Tongue (tissue), 1 donor: ENCODE measurements at regions not wholly inside any gene's neighbourhood (a gene's known extent, or its start where the extent isn't known, plus 50 kb on each side); places are given as distances from the start of the nearest gene placed in this dataset.
A peak's percentile ranks its signal among the peaks of the same experiment; 100 is the strongest.

Experiments used
- DNase-seq: peaks from one replicate; pipeline ENCODE4 v3.0.0-alpha.2; 2015

GRCh38 chr7:156152390-156152789 lies 340.1 kb upstream of the SHH start:
- peak; percentile 12 for DNase-seq

GRCh38 chr7:156151658-156152057 lies 339.4 kb upstream of the SHH start:
- DNase-seq, result no peak

GRCh38 chr7:156151078-156151477 lies 338.8 kb upstream of the SHH start:
- no peak for DNase-seq

GRCh38 chr7:156148995-156149394 lies 336.7 kb upstream of the SHH start:
- no peak for DNase-seq

GRCh38 chr7:156148547-156148946 lies 336.3 kb upstream of the SHH start:
- no peak for DNase-seq

GRCh38 chr7:156147756-156148504 lies 335.7 kb upstream of the SHH start:
- DNase-seq, result no peak

GRCh38 chr7:156147104-156147503 lies 334.8 kb upstream of the SHH start:
- DNase-seq, result no peak

- no peak for DNase-seq
Observed at GRCh38 chr7:156145996-156146395, 333.7 kb upstream of the SHH start.

GRCh38 chr7:156145184-156145583 lies 332.9 kb upstream of the SHH start:
- no peak for DNase-seq

- no peak for DNase-seq
Observed at GRCh38 chr7:156143683-156144082, 331.4 kb upstream of the SHH start.

- no peak for DNase-seq
Observed at GRCh38 chr7:156143158-156143557, 330.9 kb upstream of the SHH start.

- DNase-seq, result no peak
Observed at GRCh38 chr7:156141941-156142340, 329.7 kb upstream of the SHH start.

GRCh38 chr7:156140896-156141295 lies 328.6 kb upstream of the SHH start:
- no peak for DNase-seq

GRCh38 chr7:156140447-156140846 lies 328.2 kb upstream of the SHH start:
- no peak for DNase-seq

GRCh38 chr7:156139633-156140032 lies 327.4 kb upstream of the SHH start:
- DNase-seq, result no peak

GRCh38 chr7:156139112-156139511 lies 326.8 kb upstream of the SHH start:
- DNase-seq, result no peak

GRCh38 chr7:156131881-156132280 lies 319.6 kb upstream of the SHH start:
- DNase-seq, result no peak

- DNase-seq, result no peak
Observed at GRCh38 chr7:156129522-156129921, 317.3 kb upstream of the SHH start.

GRCh38 chr7:156128496-156128895 lies 316.2 kb upstream of the SHH start:
- no peak for DNase-seq

GRCh38 chr7:156127166-156128134 lies 315.2 kb upstream of the SHH start:
- DNase-seq, result no peak

- no peak for DNase-seq
Observed at GRCh38 chr7:156125841-156126730, 313.8 kb upstream of the SHH start.

- DNase-seq, result no peak
Observed at GRCh38 chr7:156124356-156124755, 312.1 kb upstream of the SHH start.
